Tibial artery (tissue), 4 donors: ENCODE measurements at regions not wholly inside any gene's neighbourhood (a gene's known extent, or its start where the extent isn't known, plus 50 kb on each side); places are given as distances from the start of the nearest gene placed in this dataset.

Experiments
- DNase-seq, 2 donors: peaks; one replicate each; pipeline ENCODE4 v3.0.0-alpha.2; 2019
- H3K27ac ChIP-seq, 2 donors: fragments of 200-600 bp; sonication (generic) in 1 of 2; 1 replicate in 1 of 2; 2 replicates in 1 of 2; pipeline ENCODE4 v1.5.1; 2018 to 2019; ENCODE audit warnings: mild to moderate bottlenecking in 1 of 2
- H3K27me3 ChIP-seq, 2 donors: fragments of 200-600 bp; sonication (generic) in 1 of 2; one replicate each; pipeline versions ENCODE4 v1.5.1 to v1.6.0; 2016 to 2019
- H3K36me3 ChIP-seq, 3 donors: fragments of 200-600 bp; sonication (generic) in 2 of 3; one replicate each; pipeline ENCODE4 v1.5.1; 2016 to 2019; ENCODE audit warnings: mild to moderate bottlenecking in 2 of 3
- H3K4me1 ChIP-seq, 4 donors: fragments of 200-600 bp; sonication (generic) in 2 of 4; 1 replicate in 3 of 4; 2 replicates in 1 of 4; pipeline ENCODE4 v1.5.1; 2016 to 2019
- H3K4me3 ChIP-seq, 2 donors: fragments of 200-600 bp; sonication (generic) in 1 of 2; 1 replicate in 1 of 2; 2 replicates in 1 of 2; pipeline ENCODE4 v1.5.1; 2018 to 2019; ENCODE audit warnings: mild to moderate bottlenecking in 2 of 2
- H3K9me3 ChIP-seq, 3 donors: fragments of 200-600 bp; sonication (generic) in 1 of 3; one replicate each; pipeline ENCODE4 v1.5.1; 2016 to 2019
- intact Hi-C: fragments of 100-400 bp; cut with DNase I; formaldehyde crosslinking; loops from one replicate; pipeline ENCODE4 v1.15.0; 2023; ENCODE audit warnings: low total_unique reads
- TF ChIP-seq, protein P1 (sequence below), 2 experiments: fragments of 200-600 bp in 1 of 2; fragments of 450-650 bp in 1 of 2; IDR thresholded peaks; one replicate each; pipeline ENCODE4 v1.5.1; 2017 to 2019; ENCODE audit warnings: antibody characterized with exemption in 2 of 2, mild to moderate bottlenecking in 1 of 2, moderate library complexity in 1 of 2

DNA sequence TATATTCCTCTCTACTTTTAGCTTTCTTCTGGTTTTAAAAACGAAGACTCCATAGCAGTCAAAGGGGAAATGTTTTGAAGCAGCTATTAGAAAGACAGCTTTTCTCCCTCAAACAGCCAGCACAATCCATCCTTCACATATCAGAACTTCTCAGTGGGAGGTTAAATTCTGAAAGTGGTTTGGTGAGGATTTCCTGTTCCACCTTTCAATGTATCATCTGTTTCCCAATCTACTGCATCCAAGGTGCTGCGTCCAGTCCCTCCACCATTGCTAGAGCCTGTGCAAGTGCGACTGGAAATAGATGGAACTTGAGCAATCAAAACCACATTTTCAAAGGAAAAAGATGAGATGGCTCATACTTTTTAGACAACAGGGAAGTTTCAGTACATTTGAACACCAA, 508.3 kb upstream of the ARID1B start:
- H3K4me1 ChIP-seq = no peaks in the 10 kb centered on the region
- H3K36me3 ChIP-seq = no peaks in the 10 kb centered on the region
- H3K9me3 ChIP-seq = no peaks in the 10 kb centered on the region
- no peak for DNase-seq
- H3K27me3 ChIP-seq = no peaks in the 10 kb centered on the region
- no peak overlapping the region for H3K4me3 ChIP-seq
- TF ChIP-seq, protein P1, sequence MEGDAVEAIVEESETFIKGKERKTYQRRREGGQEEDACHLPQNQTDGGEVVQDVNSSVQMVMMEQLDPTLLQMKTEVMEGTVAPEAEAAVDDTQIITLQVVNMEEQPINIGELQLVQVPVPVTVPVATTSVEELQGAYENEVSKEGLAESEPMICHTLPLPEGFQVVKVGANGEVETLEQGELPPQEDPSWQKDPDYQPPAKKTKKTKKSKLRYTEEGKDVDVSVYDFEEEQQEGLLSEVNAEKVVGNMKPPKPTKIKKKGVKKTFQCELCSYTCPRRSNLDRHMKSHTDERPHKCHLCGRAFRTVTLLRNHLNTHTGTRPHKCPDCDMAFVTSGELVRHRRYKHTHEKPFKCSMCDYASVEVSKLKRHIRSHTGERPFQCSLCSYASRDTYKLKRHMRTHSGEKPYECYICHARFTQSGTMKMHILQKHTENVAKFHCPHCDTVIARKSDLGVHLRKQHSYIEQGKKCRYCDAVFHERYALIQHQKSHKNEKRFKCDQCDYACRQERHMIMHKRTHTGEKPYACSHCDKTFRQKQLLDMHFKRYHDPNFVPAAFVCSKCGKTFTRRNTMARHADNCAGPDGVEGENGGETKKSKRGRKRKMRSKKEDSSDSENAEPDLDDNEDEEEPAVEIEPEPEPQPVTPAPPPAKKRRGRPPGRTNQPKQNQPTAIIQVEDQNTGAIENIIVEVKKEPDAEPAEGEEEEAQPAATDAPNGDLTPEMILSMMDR (IDR thresholded peaks at IDR 0.05) = no peak
- H3K27ac ChIP-seq = no peak overlapping the region
- intact Hi-C loops = no loop called here

DNA sequence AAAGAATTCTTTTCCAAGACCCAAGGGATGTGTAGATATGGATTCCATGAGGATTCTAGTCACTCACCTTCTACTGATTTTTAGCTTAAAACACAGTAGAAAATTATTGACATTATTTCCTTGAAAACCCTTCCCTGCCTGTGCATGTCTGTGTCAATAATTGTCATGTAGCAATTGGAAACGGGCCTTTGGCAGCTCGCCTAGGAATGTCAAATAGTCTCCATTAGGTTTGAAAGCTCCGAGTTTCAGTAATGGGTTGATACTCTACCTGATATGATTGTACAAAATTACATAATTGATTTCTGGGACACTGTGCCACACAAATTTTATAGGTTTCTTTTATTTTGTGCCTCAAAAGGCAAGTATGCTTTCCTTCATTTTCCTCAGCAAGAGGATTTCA, 515.2 kb upstream of the ARID1B start:
- DNase-seq = no peak
- intact Hi-C loops = no loop called here
- TF ChIP-seq, protein P1 (IDR thresholded peaks at IDR 0.05) = no peak
- Histone ChIP-seq H3K27me3 (no peaks in the 10 kb centered on the region), H3K4me3 (no peak overlapping the region), H3K27ac (no peak overlapping the region), H3K9me3 (no peaks in the 10 kb centered on the region), H3K4me1 (peaks cover 0 to 10% (median 5%) of the 10 kb centered on the region in 4 donors), H3K36me3 (no peaks in the 10 kb centered on the region)

DNA sequence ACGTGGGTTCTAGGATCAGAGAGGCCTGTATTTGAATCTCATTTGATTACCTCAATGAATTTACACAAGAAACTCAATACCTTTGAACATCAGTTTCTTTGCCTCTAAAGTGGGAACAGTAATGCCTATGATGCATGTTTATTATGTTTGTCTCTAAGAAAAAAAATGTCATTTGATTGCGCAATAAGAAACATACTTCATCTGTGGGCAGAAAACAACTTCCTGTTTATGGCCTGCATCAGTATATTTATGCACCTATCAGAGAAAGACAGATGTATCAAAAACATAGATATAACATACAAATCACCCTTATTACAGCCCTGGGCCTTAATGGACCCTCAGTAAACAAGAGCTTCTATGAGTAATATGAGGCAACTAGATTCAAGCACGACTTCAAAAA, 516.4 kb upstream of the ARID1B start:
- Histone ChIP-seq H3K27me3 (no peaks in the 10 kb centered on the region), H3K9me3 (no peaks in the 10 kb centered on the region), H3K4me3 (no peak overlapping the region), H3K27ac (no peak overlapping the region), H3K36me3 (no peaks in the 10 kb centered on the region), H3K4me1 (peaks cover 0 to 10% (median 5%) of the 10 kb centered on the region in 4 donors)
- TF ChIP-seq, protein P1 (IDR thresholded peaks at IDR 0.05) = no peak
- intact Hi-C loops = no loop called here
- DNase-seq = no peak

DNA sequence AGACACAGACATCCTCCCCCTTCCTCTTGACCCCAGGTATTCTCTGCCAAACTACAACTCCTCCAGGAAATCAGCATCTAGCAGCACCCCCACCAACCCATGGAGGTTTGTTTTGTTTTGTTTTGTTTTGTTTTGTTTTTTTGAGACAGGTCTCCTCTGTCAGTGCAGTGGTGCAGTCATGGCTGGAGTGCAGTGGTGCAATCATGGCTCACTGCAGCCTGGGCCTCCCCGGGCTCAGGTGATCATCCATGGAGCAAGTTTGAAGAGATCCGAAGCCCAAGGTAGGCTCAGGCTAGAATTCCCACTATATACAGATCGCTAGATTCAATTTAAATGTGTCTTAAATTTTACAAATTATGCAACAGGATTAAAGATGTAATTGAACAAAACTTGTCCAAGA, 518.2 kb upstream of the ARID1B start:
- TF ChIP-seq, protein P1 (IDR thresholded peaks at IDR 0.05) = no peak
- H3K4me1 ChIP-seq = peaks cover 0 to 10% (median 5%) of the 10 kb centered on the region in 4 donors
- no peaks in the 10 kb centered on the region for H3K36me3 ChIP-seq
- intact Hi-C loops = no loop called here
- H3K27ac ChIP-seq = no peak overlapping the region
- H3K27me3 ChIP-seq = no peaks in the 10 kb centered on the region
- no peak for DNase-seq
- H3K9me3 ChIP-seq = no peaks in the 10 kb centered on the region
- no peak overlapping the region for H3K4me3 ChIP-seq

DNA sequence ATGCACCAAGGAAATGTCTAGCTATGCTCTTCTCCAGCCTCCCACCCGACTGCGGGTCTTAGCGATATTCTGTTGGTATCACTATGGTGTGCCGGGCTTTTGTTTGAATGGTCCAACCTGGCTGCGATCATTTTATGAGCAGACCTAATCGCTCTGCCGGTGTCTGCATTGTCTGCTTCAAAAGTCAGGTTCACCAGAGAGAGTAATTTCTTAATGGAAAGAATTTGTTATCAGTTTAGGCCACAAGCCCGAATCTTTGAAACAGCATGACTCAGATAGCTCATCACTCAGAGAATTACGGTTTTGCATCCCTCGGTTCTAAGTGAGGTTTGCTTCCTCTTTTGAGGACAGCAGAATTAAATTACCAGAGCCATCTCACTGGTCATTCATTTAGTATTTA, 521.0 kb upstream of the ARID1B start:
- DNase-seq = no peak
- H3K4me3 ChIP-seq = no peak overlapping the region
- TF ChIP-seq, protein P1 (IDR thresholded peaks at IDR 0.05) = no peak
- no peak overlapping the region for H3K27ac ChIP-seq
- H3K4me1 ChIP-seq = no peaks in the 10 kb centered on the region
- intact Hi-C loops = no loop called here
- H3K9me3 ChIP-seq = no peaks in the 10 kb centered on the region
- no peaks in the 10 kb centered on the region for H3K27me3 ChIP-seq
- H3K36me3 ChIP-seq = no peaks in the 10 kb centered on the region

DNA sequence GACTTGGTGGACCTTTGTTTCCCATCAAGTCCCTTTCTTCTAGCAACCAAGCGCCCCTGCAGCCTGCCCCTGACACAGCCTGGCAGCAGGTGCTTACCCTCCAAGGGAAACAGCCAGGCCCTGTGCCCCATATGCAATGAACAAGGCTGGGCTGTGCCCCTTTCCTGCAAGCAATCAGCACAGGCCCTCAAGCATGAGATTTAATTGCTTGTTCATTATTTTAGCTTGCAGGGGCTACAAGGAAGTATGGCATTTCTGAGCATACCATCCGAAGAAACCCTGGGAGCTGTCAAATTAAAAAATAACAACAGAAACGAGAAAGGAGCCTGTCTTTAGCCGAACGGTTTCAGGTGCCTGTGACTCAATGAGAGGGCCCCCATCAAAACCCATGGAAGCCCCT, 522.9 kb upstream of the ARID1B start:
- Histone ChIP-seq H3K9me3 (no peaks in the 10 kb centered on the region), H3K4me3 (no peak overlapping the region), H3K36me3 (no peaks in the 10 kb centered on the region), H3K4me1 (no peaks in the 10 kb centered on the region), H3K27ac (no peak overlapping the region), H3K27me3 (no peaks in the 10 kb centered on the region)
- intact Hi-C loops = no loop called here
- TF ChIP-seq, protein P1 (IDR thresholded peaks at IDR 0.05) = no peak
- DNase-seq = no peak
